CD4-positive, alpha-beta T cell (primary cell): ENCODE measurements at regions not wholly inside any gene's neighbourhood (a gene's known extent, or its start where the extent isn't known, plus 50 kb on each side); places are given as distances from the start of the nearest gene placed in this dataset.

Experiments
- ATAC-seq: fragments of 200-7000 bp; cut with Tn5 transposase; one replicate; pipeline ENCODE4 v1.10.0; 2022; ENCODE audit warnings: mild to moderate bottlenecking; ENCODE audit not compliant: poor library complexity
- CTCF ChIA-PET: fragments of 350-600 bp; sonication (Branson Sonifier 250); formaldehyde crosslinking; loops from one replicate; lab custom pipeline; 2021; ENCODE audit warnings: antibody characterized with exemption, inconsistent platforms; lab: Charles Lee
- POLR2A ChIA-PET: fragments of 350-600 bp; sonication (Branson Sonifier 250); formaldehyde crosslinking; loops from one replicate; lab custom pipeline; 2021; ENCODE audit warnings: antibody characterized with exemption, inconsistent platforms; lab: Charles Lee
- DNase-seq, 14 experiments: peaks; one replicate each; pipeline ENCODE4 v3.0.0-alpha.2; 2013 to 2020; ENCODE audit warnings: mixed read lengths in 2 of 14
- H3K27ac ChIP-seq, 2 donors: one replicate each; pipeline versions ENCODE4 v1.5.1 to v1.7.0; 2013; ENCODE audit warnings: low read length in 2 of 2, low read depth in 1 of 2, mild to moderate bottlenecking in 1 of 2
- H3K27me3 ChIP-seq, 2 experiments: 1 replicate in 1 of 2; 2 replicates in 1 of 2; pipeline versions ENCODE4 v1.6.1 to v1.7.0; 2013; ENCODE audit warnings: low read length in 2 of 2, control low read depth in 1 of 2, mild to moderate bottlenecking in 1 of 2, moderate library complexity in 1 of 2; ENCODE audit not compliant: insufficient read depth in 2 of 2, control insufficient read depth in 1 of 2
- H3K36me3 ChIP-seq: one replicate; pipeline ENCODE4 v1.6.1; 2013; ENCODE audit warnings: low read length, control low read depth; ENCODE audit not compliant: insufficient read depth
- H3K4me1 ChIP-seq: one replicate; pipeline ENCODE4 v1.6.1; 2013; ENCODE audit warnings: low read length, control low read depth; ENCODE audit not compliant: insufficient read depth
- H3K4me3 ChIP-seq: one replicate; pipeline ENCODE4 v1.5.1; 2013; ENCODE audit warnings: mild to moderate bottlenecking, low read length, moderate library complexity
- H3K9me3 ChIP-seq, 2 experiments: 1 replicate in 1 of 2; 2 replicates in 1 of 2; pipeline versions ENCODE4 v1.6.1 to v1.7.0; 2013; ENCODE audit warnings: low read length in 2 of 2, mild to moderate bottlenecking in 2 of 2, control low read depth in 1 of 2, moderate library complexity in 1 of 2; ENCODE audit not compliant: control insufficient read depth in 1 of 2, insufficient read depth in 1 of 2
- H3K27ac Mint-ChIP-seq: one replicate; pipeline ENCODE4 v1.8.0; 2020; ENCODE audit warnings: mixed read lengths
- H3K27me3 Mint-ChIP-seq: one replicate; pipeline ENCODE4 v1.8.0; 2021; ENCODE audit warnings: mixed read lengths
- H3K36me3 Mint-ChIP-seq: one replicate; pipeline ENCODE4 v1.8.0; 2021; ENCODE audit warnings: low read depth, mixed read lengths
- H3K4me1 Mint-ChIP-seq: one replicate; pipeline ENCODE4 v1.8.0; 2021; ENCODE audit warnings: low read depth, mixed read lengths
- H3K4me3 Mint-ChIP-seq: one replicate; pipeline ENCODE4 v1.8.0; 2020; ENCODE audit warnings: mild to moderate bottlenecking, mixed read lengths
- H3K9me3 Mint-ChIP-seq: one replicate; pipeline ENCODE4 v1.8.0; 2020; ENCODE audit warnings: mixed read lengths
- CTCF ChIP-seq: fragments of 200-600 bp; IDR thresholded peaks from one replicate; pipeline ENCODE4 v1.8.0; 2022; ENCODE audit warnings: antibody characterized with exemption, mild to moderate bottlenecking
- intact Hi-C, 2 experiments: fragments of 100-400 bp; cut with DNase I in 1 of 2; cut with micrococcal nuclease in 1 of 2; formaldehyde crosslinking; loops; one replicate each; pipeline versions ENCODE4 v1.15.1 to v1.9.0; 2023 to 2025; cut with DNase I, micrococcal nuclease

GRCh38 chrX:124282580-124282979 is 49.9 kb upstream of the TEX13D start:
- TF ChIP-seq CTCF, result no peak
- Histone ChIP-seq H3K27ac (no peak overlapping the region), H3K4me3 (no peak overlapping the region), H3K36me3 (no peaks in the 10 kb centered on the region), H3K9me3 (no peaks in the 10 kb centered on the region), H3K27me3 (no peaks in the 10 kb centered on the region), H3K4me1 (no peaks in the 10 kb centered on the region)
- Mint-ChIP-seq H3K27ac (no peak overlapping the region), H3K4me1 (peaks cover 4% of the 10 kb centered on the region), H3K36me3 (no peaks in the 10 kb centered on the region), H3K27me3 (no peaks in the 10 kb centered on the region), H3K4me3 (no peak overlapping the region), H3K9me3 (no peaks in the 10 kb centered on the region)
- ATAC-seq, result no peak
- intact Hi-C loops, result no loop called here
- DNase-seq, result no peak
- POLR2A ChIA-PET, result interaction anchor here (0.6 kb wide), 1 partner anchor 550 kb away, joined by 4 read pairs; the partner anchor contains the start of gene THOC2
- CTCF ChIA-PET, result no interaction called here
